ENCODE measurements at regions not wholly inside any gene's neighbourhood (a gene's known extent, or its start where the extent isn't known, plus 50 kb on each side); places are given as distances from the start of the nearest gene placed in this dataset.

GRCh38 chr4:186878203-186878776 lies 154.6 kb upstream of the FAT1 start:
- TF ChIP-seq POLR2A (IDR thresholded peaks at IDR 0.05; ENCODE audit: control extremely low read depth in 1 of 2, low read depth in 2 of 2, low read length in 2 of 2) (no peak), ATF2 (IDR thresholded peaks at IDR 0.05; ENCODE audit: low read length) (no peak), CEBPB (IDR thresholded peaks at IDR 0.05; ENCODE audit: low read depth, low read length) (no peak), RXRA (IDR thresholded peaks at IDR 0.05; ENCODE audit: insufficient read depth, low read depth, low read length) (no peak), POLR2AphosphoS5 (IDR thresholded peaks at IDR 0.05; ENCODE audit: low read depth, low read length) (no peak), GTF2F1 (IDR thresholded peaks at IDR 0.05; ENCODE audit: borderline replicate concordance, low read depth, low read length) (no peak), TCF12 (IDR thresholded peaks at IDR 0.05; ENCODE audit: low read depth, low read length) (no peak), YY1 (IDR thresholded peaks at IDR 0.05; ENCODE audit: low read depth, low read length) (no peak), SRF (IDR thresholded peaks at IDR 0.05; ENCODE audit: low read depth, low read length) (no peak), EGR1 (IDR thresholded peaks at IDR 0.05; ENCODE audit: borderline replicate concordance, low read depth, low read length) (no peak), SP1 (IDR thresholded peaks at IDR 0.05; ENCODE audit: low read depth, low read length) (no peak), CTCF (IDR thresholded peaks at IDR 0.05; ENCODE audit: control extremely low read depth in 1 of 3, insufficient read depth in 1 of 3, low read depth in 1 of 3, low read length in 3 of 3) (no peak), TAF1 (IDR thresholded peaks at IDR 0.05; ENCODE audit: low read depth, low read length) (no peak)

Data from H1 (cell line).